HUES48 (cell line): ENCODE measurements at regions not wholly inside any gene's neighbourhood (a gene's known extent, or its start where the extent isn't known, plus 50 kb on each side); places are given as distances from the start of the nearest gene placed in this dataset.

Source experiments
- H3K27ac ChIP-seq: one replicate; pipeline ENCODE4 v1.7.0; 2013; ENCODE audit warnings: low read depth, low read length, inconsistent platforms
- H3K27me3 ChIP-seq: 2 replicates; pipeline ENCODE4 v1.6.1; 2013; ENCODE audit warnings: mild to moderate bottlenecking, low read length; ENCODE audit not compliant: control insufficient read depth, insufficient read depth
- H3K36me3 ChIP-seq: 2 replicates; pipeline ENCODE4 v1.6.1; 2013; ENCODE audit warnings: low read length; ENCODE audit not compliant: control insufficient read depth, insufficient read depth
- H3K4me1 ChIP-seq: 2 replicates; pipeline ENCODE4 v1.6.1; 2013; ENCODE audit warnings: mild to moderate bottlenecking, low read length; ENCODE audit not compliant: control insufficient read depth, insufficient read depth
- H3K4me3 ChIP-seq: 2 replicates; pipeline ENCODE4 v1.5.1; 2013; ENCODE audit warnings: mild to moderate bottlenecking, low read depth, low read length
- H3K9ac ChIP-seq: 2 replicates; pipeline ENCODE4 v1.6.1; 2013; ENCODE audit warnings: mild to moderate bottlenecking, low read depth, low read length, moderate library complexity
- H3K9me3 ChIP-seq: 2 replicates; pipeline ENCODE4 v1.6.1; 2013; ENCODE audit warnings: low read length; ENCODE audit not compliant: control insufficient read depth, insufficient read depth

DNA sequence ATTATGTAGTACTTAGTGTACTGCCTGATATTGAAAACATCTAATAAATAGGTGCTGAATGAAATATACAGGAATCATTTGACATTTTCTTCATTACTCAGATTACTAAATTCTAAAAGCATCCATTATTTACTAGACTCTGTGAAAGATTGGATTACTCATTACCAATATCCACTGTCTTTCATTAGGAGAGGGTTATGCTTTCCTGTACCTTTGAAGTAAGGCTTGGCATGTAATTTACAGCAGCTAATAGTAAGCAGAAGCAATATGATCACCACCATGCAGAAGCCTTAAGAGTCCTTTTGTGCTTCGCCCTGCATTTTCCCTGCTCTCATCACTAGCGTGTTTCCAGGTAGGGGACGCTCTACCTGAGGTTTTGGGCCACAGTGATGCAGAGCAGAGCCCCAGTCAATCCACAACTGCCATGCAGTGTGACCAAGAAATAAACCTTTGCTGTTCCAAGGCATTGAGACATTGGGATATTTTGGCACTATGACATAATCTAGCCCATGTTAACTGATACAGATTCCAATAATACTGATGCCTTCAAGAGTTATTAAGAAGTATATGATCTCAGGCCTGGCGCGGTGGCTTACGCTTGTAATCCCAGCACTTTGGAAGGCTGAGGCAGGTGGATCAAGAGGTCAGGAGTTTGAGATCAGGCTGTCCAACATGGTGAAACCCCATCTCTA lies 502.8 kb upstream of the MARCKS start:
- H3K9me3 ChIP-seq = no peaks in the 10 kb centered on the region
- H3K4me1 ChIP-seq = no peaks in the 10 kb centered on the region
- H3K9ac ChIP-seq = no peak overlapping the region
- no peak overlapping the region for H3K27ac ChIP-seq
- no peak overlapping the region for H3K4me3 ChIP-seq
- no peaks in the 10 kb centered on the region for H3K27me3 ChIP-seq
- no peaks in the 10 kb centered on the region for H3K36me3 ChIP-seq

DNA sequence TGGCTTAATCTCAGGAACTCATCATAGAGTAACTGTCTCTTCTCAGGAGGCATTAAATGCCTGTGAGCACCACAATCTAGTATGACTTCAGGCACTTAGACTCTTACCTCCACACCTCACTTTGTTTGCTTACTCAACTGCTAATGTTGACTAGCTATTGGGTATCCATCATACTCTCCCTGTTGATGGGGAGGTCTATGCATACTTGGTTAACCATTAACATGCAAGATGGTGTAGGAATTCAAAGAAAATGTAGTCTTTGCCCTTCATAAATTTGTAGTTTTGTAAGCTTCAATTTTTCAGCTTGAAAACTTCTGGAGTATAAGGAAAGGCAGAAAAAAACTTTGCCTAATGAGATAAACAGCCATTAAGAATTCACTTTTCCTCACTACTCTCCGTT lies 501.0 kb upstream of the MARCKS start:
- Histone ChIP-seq H3K4me3 (no peak overlapping the region), H3K9ac (no peak overlapping the region), H3K27me3 (no peaks in the 10 kb centered on the region), H3K4me1 (peaks cover 11% of the 10 kb centered on the region), H3K36me3 (no peaks in the 10 kb centered on the region), H3K9me3 (no peaks in the 10 kb centered on the region), H3K27ac (no peak overlapping the region)

DNA sequence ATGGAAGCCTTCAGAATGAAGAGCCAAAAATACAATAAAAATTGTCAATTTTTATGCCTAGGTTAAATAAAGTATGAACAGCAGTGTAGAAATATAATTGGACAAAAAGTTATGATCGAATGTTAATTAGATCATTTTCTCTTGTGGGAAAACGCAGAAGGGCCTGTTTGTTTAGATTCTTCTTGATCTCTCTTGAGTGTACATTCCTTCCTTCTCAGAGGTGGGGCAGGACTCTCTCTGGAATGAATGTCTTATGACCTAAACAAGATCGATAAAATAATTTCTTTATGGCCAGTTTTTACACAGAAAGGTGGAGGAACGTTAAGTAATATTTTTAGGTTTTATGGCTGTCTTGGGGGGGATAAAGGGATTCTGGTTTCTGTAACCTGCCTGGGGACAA lies 500.1 kb upstream of the MARCKS start:
- Histone ChIP-seq H3K4me3 (no peak overlapping the region), H3K27me3 (no peaks in the 10 kb centered on the region), H3K36me3 (no peaks in the 10 kb centered on the region), H3K27ac (no peak overlapping the region), H3K9ac (no peak overlapping the region), H3K4me1 (peaks cover 19% of the 10 kb centered on the region), H3K9me3 (no peaks in the 10 kb centered on the region)

DNA sequence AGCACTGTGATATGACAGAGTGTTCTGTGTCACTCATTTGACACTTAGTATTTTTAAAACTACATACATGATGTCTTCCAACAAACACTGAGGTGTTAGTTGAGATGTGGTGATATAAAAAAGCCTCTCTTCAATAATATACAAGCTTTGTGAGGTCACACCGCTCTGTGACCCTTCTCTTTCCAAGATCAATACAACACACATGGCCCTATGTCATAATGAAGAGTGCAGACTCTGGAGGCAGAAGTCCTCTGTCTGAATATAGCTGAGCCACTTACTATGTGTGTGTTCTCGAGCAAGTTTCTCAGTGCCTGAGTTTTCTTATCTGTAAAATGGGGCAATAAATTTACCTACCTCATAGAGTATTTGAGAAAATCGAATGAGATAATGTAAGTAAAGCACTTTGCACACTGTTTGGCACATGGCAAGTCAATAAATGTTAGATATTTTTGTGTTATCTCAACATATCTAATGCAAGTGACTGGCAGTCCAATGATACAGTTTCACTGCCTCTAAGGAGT lies 499.0 kb upstream of the MARCKS start:
- H3K27ac ChIP-seq = no peak overlapping the region
- no peak overlapping the region for H3K9ac ChIP-seq
- no peaks in the 10 kb centered on the region for H3K9me3 ChIP-seq
- H3K4me3 ChIP-seq = no peak overlapping the region
- H3K27me3 ChIP-seq = no peaks in the 10 kb centered on the region
- H3K36me3 ChIP-seq = no peaks in the 10 kb centered on the region
- peaks cover 29% of the 10 kb centered on the region for H3K4me1 ChIP-seq

DNA sequence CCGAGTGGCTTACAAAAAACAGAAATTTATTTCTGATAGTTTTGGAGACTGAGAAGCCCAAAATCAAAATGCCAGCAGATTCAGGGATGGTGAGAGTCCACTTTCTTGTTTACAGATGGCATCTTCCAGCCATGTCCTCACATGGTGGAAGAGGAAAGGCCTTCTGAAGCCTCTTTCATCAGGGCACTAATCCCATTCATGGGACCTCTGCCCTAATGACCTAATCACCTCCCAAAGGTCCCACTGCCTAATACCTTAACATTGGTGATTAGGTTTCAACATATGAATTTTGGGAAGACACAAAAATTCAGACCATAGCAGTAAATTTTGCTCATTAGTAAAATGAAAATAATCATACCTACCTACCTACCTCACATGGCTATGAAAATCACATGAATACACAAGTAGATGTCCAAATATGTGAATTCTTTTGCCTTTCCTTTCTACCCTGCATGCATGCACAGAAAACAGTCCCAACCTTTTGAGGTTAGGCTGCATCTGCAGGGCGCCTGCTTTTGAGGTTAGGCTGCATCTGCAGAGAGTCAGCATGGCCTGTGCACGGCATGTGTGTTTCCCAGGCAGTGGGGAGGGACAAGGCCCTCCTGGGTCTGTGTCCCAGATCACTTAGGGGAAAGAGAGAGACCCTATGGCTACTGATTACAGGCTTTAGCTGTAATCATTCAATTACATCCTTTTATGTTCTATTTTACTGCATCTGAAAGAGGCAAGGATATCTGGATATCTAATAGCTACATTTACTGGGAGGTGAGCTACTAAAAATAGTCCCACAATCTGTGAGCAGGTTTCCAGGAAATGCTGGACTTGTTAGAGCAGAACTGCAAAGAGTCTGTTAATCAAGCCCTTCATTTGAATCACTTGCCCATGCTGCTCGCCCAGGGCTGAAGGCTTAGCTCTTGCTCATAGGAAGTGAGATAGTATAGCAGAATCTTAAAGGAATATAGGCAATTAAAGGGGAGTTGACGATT lies 497.7 kb upstream of the MARCKS start:
- Histone ChIP-seq H3K36me3 (no peaks in the 10 kb centered on the region), H3K27me3 (no peaks in the 10 kb centered on the region), H3K27ac (no peak overlapping the region), H3K9me3 (no peaks in the 10 kb centered on the region), H3K4me1 (peaks cover 31% of the 10 kb centered on the region), H3K4me3 (no peak overlapping the region), H3K9ac (no peak overlapping the region)

DNA sequence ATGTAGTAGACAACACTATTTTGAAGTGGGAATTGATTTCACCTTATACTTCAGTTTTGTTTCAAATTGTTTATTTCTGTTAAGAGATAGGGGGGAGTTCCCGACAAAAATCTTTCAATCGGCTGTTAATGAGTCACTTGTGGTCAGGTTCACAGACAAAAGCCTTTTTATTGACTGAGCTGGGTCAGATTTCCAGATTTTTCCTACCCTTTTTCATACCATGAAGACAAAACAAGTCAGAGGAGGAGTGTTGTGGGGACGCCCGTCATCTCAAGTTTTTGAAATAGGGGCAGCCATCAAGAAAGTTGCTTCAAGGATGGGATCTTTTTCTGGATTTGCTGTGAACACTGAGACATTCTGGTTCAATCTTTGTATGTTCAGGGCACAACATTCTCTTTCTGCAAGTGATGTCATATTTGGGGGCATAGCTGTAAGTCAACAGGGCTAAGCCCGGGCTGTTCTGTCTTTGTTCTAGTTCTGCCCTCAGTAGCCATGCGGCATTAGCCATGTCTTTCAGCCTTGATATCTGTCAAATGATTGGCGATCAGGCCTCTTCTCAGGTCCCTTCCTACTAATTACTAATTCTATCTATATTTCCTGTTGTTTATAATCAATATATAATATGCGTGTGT lies 496.0 kb upstream of the MARCKS start:
- H3K4me1 ChIP-seq = peaks cover 40% of the 10 kb centered on the region
- no peak overlapping the region for H3K9ac ChIP-seq
- H3K27ac ChIP-seq = no peak overlapping the region
- H3K27me3 ChIP-seq = no peaks in the 10 kb centered on the region
- no peaks in the 10 kb centered on the region for H3K9me3 ChIP-seq
- H3K4me3 ChIP-seq = no peak overlapping the region
- no peaks in the 10 kb centered on the region for H3K36me3 ChIP-seq

DNA sequence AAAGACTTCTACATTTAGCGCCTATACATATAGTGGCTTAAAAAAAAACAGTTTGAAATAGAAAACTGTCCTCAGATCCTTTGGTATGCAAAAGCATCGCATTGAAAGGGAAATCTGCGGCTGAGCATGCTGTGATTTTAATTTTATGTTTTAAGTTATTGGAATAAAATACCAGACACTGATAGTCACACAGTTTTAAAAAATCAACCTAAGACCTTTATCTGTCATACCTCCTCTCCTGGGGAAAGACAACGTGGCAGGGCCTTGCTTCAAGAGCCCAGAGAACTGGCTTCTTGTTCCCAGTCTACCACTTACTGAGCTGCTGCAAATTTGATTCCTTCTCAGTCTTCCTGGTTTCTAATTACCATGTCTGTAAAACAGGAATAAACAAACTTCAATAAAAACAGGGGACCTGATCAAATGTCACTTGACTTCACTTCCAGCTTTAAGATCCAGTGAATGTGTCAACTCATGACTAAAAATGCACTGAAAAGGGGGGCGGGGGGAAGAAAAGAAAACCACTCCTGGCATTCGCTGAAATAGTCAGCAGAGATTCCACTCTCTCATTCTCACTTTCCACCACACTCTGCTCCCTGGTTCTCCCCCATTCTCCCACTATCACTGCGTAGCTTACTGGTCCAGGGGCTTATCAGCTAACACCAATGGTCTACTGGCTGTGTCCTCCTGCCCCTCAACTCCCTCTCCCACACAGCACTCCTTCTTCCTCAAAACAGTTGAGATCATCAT lies 494.7 kb upstream of the MARCKS start:
- Histone ChIP-seq H3K4me3 (no peak overlapping the region), H3K9me3 (no peaks in the 10 kb centered on the region), H3K4me1 (peaks cover 40% of the 10 kb centered on the region), H3K36me3 (no peaks in the 10 kb centered on the region), H3K27ac (peak overlapping the region; percentile 3), H3K27me3 (no peaks in the 10 kb centered on the region), H3K9ac (no peak overlapping the region)

DNA sequence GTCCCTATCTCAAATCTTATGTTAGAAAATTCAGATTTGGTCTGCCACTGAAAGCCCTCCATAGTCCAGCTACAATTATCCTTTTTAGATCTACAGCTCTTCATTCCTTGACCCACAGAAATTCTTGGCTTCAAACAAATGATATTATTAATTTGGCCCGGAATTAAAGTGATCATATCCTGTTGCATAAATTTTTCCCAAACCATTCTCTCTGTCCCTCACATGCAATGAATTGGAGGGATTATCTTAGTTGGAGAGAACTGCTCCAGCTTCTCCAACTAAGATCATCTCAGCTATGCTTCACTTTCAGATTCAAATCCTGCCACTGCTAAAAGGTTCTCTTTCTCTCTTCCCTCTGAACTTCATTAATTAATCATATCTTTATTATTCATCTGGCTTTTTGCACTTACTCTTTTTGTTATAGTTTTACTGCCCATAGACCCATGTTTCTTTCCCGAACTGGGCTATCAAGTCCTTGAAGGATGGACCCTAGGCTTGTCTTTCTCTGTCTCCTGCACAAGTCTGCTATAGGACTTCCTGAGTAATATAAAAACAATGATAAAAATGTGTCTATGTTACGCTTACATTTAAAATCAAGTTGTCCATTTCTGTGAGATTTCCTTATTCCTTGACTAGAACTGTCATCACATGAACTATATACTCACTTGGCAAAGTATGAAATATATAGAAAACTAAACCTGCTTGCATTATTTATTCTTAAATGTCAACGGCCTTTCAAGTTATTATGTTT lies 493.9 kb upstream of the MARCKS start:
- no peak overlapping the region for H3K4me3 ChIP-seq
- H3K4me1 ChIP-seq = peaks cover 40% of the 10 kb centered on the region
- no peak overlapping the region for H3K9ac ChIP-seq
- H3K27ac ChIP-seq = no peak overlapping the region
- no peaks in the 10 kb centered on the region for H3K27me3 ChIP-seq
- H3K9me3 ChIP-seq = no peaks in the 10 kb centered on the region
- no peaks in the 10 kb centered on the region for H3K36me3 ChIP-seq

DNA sequence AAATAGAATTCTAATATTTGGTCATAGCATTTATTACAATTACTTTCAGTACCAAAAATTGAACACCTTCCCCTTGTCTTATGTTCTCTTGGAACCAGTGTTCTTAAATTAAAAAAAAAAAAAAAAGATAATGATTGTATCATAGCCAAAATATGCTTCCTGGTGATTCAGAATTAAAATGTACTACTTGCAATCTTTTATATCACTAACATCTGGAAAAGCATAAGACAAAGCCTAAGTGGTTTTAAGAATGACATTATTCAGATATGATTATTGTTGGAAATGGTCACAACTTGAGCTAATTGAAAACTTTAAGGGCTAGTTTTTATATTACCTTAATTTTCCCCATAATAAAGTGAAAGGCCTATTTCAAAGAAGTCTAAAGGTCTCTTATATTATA lies 493.3 kb upstream of the MARCKS start:
- no peaks in the 10 kb centered on the region for H3K27me3 ChIP-seq
- H3K36me3 ChIP-seq = no peaks in the 10 kb centered on the region
- H3K4me1 ChIP-seq = peaks cover 40% of the 10 kb centered on the region
- H3K9me3 ChIP-seq = no peaks in the 10 kb centered on the region
- no peak overlapping the region for H3K4me3 ChIP-seq
- no peak overlapping the region for H3K27ac ChIP-seq
- H3K9ac ChIP-seq = no peak overlapping the region

DNA sequence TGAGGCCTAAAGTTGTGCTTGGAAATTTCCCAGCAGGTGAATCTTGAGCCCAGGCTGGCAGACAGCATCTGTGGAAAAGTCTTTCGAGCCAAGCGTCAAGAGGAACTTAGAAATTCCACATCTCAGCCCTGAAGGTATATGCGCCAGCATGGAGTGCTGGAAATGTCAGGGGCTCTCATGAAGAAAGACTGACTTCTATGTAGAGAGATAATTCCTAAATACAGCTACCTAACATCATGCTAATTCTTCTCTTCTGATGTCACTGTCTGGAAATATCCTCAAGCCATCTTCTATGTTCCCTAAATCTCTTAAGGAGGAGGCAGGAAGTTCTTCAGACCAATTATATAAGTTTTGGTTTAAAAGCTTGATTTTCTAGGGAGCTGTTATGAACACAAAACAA lies 492.4 kb upstream of the MARCKS start:
- H3K27me3 ChIP-seq = no peaks in the 10 kb centered on the region
- H3K36me3 ChIP-seq = no peaks in the 10 kb centered on the region
- H3K27ac ChIP-seq = no peak overlapping the region
- no peaks in the 10 kb centered on the region for H3K9me3 ChIP-seq
- no peak overlapping the region for H3K4me3 ChIP-seq
- peaks cover 40% of the 10 kb centered on the region for H3K4me1 ChIP-seq
- no peak overlapping the region for H3K9ac ChIP-seq
